ENCODE measurements at regions not wholly inside any gene's neighbourhood (a gene's known extent, or its start where the extent isn't known, plus 50 kb on each side); places are given as distances from the start of the nearest gene placed in this dataset.

DNA sequence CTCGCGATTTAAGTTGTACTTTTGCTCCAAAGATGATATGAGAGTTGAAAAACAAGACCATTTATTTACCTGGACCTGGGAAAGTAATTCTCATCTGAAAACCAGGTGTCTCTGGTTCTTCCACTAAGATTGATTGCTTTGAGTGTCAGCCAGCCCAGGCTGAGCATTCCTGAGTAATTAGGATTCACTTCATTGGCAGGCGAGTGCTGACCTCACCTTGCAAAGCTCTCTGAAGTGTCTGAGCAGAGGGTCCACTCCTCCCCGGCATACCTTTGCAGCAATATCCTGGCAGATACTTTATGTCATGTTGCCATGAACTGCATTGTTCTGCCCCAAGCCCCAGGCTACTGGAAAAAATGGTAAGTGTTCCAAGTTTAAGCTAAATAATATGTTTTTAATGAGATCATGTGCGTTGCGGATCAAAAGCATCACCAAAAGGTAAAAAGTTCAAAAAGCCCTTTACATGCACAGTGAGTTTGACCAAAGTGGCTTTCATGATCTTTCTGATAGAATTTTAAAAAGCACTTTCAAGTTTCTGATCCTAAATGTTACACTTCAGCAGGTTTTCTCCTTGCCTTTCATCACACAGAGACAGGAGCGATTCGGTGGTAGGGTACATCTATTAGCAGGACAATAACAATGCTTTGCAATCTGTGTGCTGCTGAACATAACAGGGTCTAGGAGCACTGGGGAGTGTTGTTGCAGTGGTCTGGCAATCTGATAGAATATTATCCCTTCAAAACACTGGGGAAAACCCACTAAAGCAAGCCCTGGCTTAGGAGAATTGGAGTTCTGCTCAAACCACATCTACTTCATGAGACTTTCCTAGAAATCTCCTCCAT, 127.8 kb upstream of the EEF1E1 start:
- TF ChIP-seq, protein P1, sequence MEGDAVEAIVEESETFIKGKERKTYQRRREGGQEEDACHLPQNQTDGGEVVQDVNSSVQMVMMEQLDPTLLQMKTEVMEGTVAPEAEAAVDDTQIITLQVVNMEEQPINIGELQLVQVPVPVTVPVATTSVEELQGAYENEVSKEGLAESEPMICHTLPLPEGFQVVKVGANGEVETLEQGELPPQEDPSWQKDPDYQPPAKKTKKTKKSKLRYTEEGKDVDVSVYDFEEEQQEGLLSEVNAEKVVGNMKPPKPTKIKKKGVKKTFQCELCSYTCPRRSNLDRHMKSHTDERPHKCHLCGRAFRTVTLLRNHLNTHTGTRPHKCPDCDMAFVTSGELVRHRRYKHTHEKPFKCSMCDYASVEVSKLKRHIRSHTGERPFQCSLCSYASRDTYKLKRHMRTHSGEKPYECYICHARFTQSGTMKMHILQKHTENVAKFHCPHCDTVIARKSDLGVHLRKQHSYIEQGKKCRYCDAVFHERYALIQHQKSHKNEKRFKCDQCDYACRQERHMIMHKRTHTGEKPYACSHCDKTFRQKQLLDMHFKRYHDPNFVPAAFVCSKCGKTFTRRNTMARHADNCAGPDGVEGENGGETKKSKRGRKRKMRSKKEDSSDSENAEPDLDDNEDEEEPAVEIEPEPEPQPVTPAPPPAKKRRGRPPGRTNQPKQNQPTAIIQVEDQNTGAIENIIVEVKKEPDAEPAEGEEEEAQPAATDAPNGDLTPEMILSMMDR (conservative IDR thresholded peaks at IDR 0.05; ENCODE audit: low read depth in 2 of 2), result no peak
- TF ChIP-seq, protein P2, sequence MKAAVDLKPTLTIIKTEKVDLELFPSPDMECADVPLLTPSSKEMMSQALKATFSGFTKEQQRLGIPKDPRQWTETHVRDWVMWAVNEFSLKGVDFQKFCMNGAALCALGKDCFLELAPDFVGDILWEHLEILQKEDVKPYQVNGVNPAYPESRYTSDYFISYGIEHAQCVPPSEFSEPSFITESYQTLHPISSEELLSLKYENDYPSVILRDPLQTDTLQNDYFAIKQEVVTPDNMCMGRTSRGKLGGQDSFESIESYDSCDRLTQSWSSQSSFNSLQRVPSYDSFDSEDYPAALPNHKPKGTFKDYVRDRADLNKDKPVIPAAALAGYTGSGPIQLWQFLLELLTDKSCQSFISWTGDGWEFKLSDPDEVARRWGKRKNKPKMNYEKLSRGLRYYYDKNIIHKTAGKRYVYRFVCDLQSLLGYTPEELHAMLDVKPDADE (IDR thresholded peaks at IDR 0.05), result no peak
- TF ChIP-seq EZH2phosphoT487 (IDR thresholded peaks at IDR 0.05; ENCODE audit: unreplicated experiment), result no peak
- TF ChIP-seq EZH2 (IDR thresholded peaks at IDR 0.05; ENCODE audit: low read depth, unreplicated experiment), result no peak
- no peak for TF ChIP-seq POLR2AphosphoS5 (IDR thresholded peaks at IDR 0.05; ENCODE audit: low read depth)
- TF ChIP-seq JUNB (IDR thresholded peaks at IDR 0.05; ENCODE audit: unreplicated experiment), result no peak
- TF ChIP-seq CREB1 (CRISPR knock-in tag; IDR thresholded peaks at IDR 0.05; ENCODE audit: low read depth), result no peak

Measured in GM23338 (cell line).